Osteoblast (primary cell): ENCODE measurements at regions not wholly inside any gene's neighbourhood (a gene's known extent, or its start where the extent isn't known, plus 50 kb on each side); places are given as distances from the start of the nearest gene placed in this dataset.

Experiments used
- DNase-seq: peaks from one replicate; pipeline ENCODE4 v3.0.0; 2011; ENCODE audit warnings: low spot score, mixed read lengths; ENCODE audit not compliant: insufficient read length; ENCODE audit errors: missing footprints
- H2AFZ ChIP-seq: 2 replicates; pipeline ENCODE4 v1.6.0; 2011; ENCODE audit warnings: mild to moderate bottlenecking, low read length
- H3K27ac ChIP-seq: 2 replicates; pipeline ENCODE4 v1.5.1; 2011; ENCODE audit warnings: mild to moderate bottlenecking, low read depth, low read length, moderate library complexity
- H3K27me3 ChIP-seq: 2 replicates; pipeline ENCODE4 v1.6.0; 2012; ENCODE audit warnings: mild to moderate bottlenecking, control low read depth, inconsistent platforms, low read length, moderate library complexity; ENCODE audit not compliant: insufficient read depth
- H3K36me3 ChIP-seq: 2 replicates; pipeline ENCODE4 v1.5.1; 2011; ENCODE audit warnings: mild to moderate bottlenecking, low read length, control low read depth, moderate library complexity; ENCODE audit not compliant: insufficient read depth
- H3K4me1 ChIP-seq: 2 replicates; pipeline ENCODE4 v1.5.1; 2011; ENCODE audit warnings: mild to moderate bottlenecking, low read length, control low read depth, moderate library complexity; ENCODE audit not compliant: insufficient read depth
- H3K4me2 ChIP-seq: 2 replicates; pipeline ENCODE4 v1.6.0; 2011; ENCODE audit warnings: mild to moderate bottlenecking, low read length; ENCODE audit not compliant: insufficient read depth
- H3K4me3 ChIP-seq: fragments of 200-600 bp; sonication (generic); 3 replicates; pipeline ENCODE4 v1.5.1; 2012; ENCODE audit warnings: mild to moderate bottlenecking, low read length, inconsistent platforms; ENCODE audit not compliant: insufficient read depth
- H3K79me2 ChIP-seq: 2 replicates; pipeline ENCODE4 v1.6.0; 2012; ENCODE audit warnings: mild to moderate bottlenecking, low read length, control low read depth, inconsistent platforms; ENCODE audit not compliant: insufficient read depth
- H3K9me3 ChIP-seq: 2 replicates; pipeline ENCODE4 v1.5.1; 2011; ENCODE audit warnings: low read depth, low read length, control low read depth
- H4K20me1 ChIP-seq: 2 replicates; pipeline ENCODE4 v1.6.0; 2012; ENCODE audit warnings: mild to moderate bottlenecking, low read length, control low read depth; ENCODE audit not compliant: insufficient read depth
- CTCF ChIP-seq: IDR thresholded peaks from 2 replicates; pipeline ENCODE4 v1.5.1; 2011; ENCODE audit warnings: mild to moderate bottlenecking, low read depth, low read length, moderate library complexity; ENCODE audit errors: extremely low read depth

GRCh38 chr1:36585569-36586548, 103.1 kb upstream of the CSF3R start:
- no peak for TF ChIP-seq CTCF
- H3K27ac ChIP-seq: no peak overlapping the region
- H4K20me1 ChIP-seq: no peaks in the 10 kb centered on the region
- no peak for DNase-seq
- H3K79me2 ChIP-seq: no peaks in the 10 kb centered on the region
- no peaks in the 10 kb centered on the region for H3K27me3 ChIP-seq
- H3K9me3 ChIP-seq: no peaks in the 10 kb centered on the region
- no peak overlapping the region for H3K4me2 ChIP-seq
- no peak overlapping the region for H3K4me3 ChIP-seq
- no peaks in the 10 kb centered on the region for H3K4me1 ChIP-seq
- H2AFZ ChIP-seq: no peak overlapping the region
- H3K36me3 ChIP-seq: no peaks in the 10 kb centered on the region

DNA sequence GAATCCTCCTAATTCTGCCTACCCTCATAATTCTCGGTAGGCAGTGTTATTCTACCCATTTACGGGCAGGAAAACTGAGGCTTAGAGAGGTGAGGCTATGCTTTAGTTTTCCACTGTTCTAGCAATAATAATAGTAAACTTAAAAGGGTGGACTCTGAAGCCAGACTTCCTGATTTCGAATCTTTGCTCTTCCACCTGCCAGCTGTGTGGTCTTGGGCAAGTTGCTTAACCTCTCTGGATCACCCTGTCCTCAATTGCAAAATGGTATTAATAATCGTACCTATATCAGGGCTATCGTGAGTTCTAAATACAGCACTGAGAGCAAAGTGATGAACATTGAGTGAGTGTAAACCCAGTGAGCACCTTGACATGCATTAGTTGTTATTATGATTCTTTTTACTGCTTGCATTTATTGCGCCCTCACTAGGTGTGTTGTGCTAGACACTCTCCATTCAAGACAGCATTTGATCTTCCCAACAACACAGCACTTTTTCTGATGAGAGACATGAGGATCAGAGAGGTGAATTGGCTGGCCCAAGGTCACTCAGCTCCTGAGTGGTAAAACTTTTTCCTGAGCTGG, 102.3 kb upstream of the CSF3R start:
- no peak for TF ChIP-seq CTCF
- Histone ChIP-seq H4K20me1 (no peaks in the 10 kb centered on the region), H3K4me1 (no peaks in the 10 kb centered on the region), H3K27ac (no peak overlapping the region), H3K4me3 (no peak overlapping the region), H2AFZ (no peak overlapping the region), H3K36me3 (no peaks in the 10 kb centered on the region), H3K27me3 (no peaks in the 10 kb centered on the region), H3K9me3 (no peaks in the 10 kb centered on the region), H3K79me2 (no peaks in the 10 kb centered on the region), H3K4me2 (no peak overlapping the region)
- DNase-seq: no peak

DNA sequence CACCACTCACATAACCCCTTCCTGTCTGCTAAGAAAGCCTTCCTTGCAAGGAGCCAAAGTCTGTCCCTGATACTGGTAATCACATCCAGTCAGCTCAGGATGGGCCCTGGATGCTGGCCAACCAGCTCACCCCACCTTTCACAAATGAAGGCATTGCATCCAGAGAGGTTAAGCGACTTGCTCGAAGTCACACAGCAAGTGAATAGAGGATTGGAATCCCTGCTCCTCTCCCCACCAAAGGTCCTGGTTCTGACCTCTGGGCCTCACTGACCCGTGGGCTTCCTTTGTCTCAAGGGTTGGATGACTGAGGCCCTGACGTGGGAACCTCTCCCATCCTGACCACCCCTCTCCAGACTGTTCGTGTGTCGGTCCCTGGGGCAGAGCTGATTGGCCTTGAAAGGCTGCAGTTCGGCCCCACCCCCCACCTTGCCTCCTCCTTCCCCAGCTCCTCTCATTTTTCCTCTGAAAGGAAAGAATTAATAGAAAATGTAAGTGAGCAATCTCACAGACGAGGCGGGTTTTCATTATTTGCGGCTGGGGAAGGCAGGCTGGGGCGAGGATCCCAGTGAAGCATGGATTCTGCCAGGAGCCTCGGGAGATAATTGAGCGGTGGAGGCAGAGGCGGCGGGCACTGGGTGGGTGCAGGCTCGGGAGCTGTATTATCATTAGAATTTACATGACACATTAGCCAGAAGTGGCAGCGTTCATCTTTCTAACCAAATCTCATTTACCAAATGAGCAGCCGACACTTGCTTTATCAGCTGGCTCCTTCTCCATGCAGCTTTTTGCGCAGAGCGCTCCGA, 101.5 kb upstream of the CSF3R start:
- Histone ChIP-seq H3K27me3 (no peaks in the 10 kb centered on the region), H3K9me3 (no peaks in the 10 kb centered on the region), H3K4me3 (no peak overlapping the region), H2AFZ (no peak overlapping the region), H3K27ac (no peak overlapping the region), H3K4me1 (no peaks in the 10 kb centered on the region), H3K36me3 (no peaks in the 10 kb centered on the region), H4K20me1 (no peaks in the 10 kb centered on the region), H3K79me2 (no peaks in the 10 kb centered on the region), H3K4me2 (no peak overlapping the region)
- DNase-seq: no peak
- no peak for TF ChIP-seq CTCF

DNA sequence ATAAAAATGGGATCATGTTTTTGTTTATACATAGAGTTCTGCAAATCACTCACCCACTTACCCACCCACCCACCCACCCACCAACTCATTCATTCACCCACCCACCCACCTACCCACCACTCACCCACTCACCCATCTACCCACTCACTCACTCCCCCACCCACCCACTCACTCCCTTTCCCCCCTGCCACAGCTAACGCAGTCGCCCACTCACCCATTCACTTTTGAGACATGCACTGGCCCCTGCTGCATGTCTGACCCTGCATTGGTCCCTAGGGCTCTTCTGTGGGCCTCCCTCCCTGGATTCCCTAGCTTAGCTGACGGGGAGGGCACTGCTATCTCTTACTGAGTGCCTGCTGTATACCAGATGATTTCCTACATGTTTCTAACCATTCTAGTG, 100.4 kb upstream of the CSF3R start:
- no peaks in the 10 kb centered on the region for H3K9me3 ChIP-seq
- H3K27ac ChIP-seq: no peak overlapping the region
- no peak overlapping the region for H3K4me2 ChIP-seq
- no peak for DNase-seq
- no peak for TF ChIP-seq CTCF
- no peak overlapping the region for H2AFZ ChIP-seq
- H3K4me1 ChIP-seq: no peaks in the 10 kb centered on the region
- H3K36me3 ChIP-seq: no peaks in the 10 kb centered on the region
- no peaks in the 10 kb centered on the region for H3K27me3 ChIP-seq
- no peaks in the 10 kb centered on the region for H4K20me1 ChIP-seq
- H3K4me3 ChIP-seq: no peak overlapping the region
- no peaks in the 10 kb centered on the region for H3K79me2 ChIP-seq
